DND-41 (cell line): ENCODE measurements at regions not wholly inside any gene's neighbourhood (a gene's known extent, or its start where the extent isn't known, plus 50 kb on each side); places are given as distances from the start of the nearest gene placed in this dataset.

Experiments used
- ATAC-seq: fragments of 200-7000 bp; cut with Tn5 transposase; 3 replicates; pipeline ENCODE4 v1.9.1; 2021; ENCODE audit warnings: low read depth; ENCODE audit not compliant: insufficient read depth
- DNase-seq: peaks from one replicate; pipeline ENCODE4 v3.0.0-alpha.2; 2020
- H2AFZ ChIP-seq: 2 replicates; pipeline ENCODE4 v1.6.0; 2012; ENCODE audit warnings: low read depth, low read length
- H3K27ac ChIP-seq: 2 replicates; pipeline ENCODE4 v1.5.1; 2012; ENCODE audit warnings: low read length, inconsistent platforms
- H3K27me3 ChIP-seq: fragments of 200-600 bp; sonication (generic); 2 replicates; pipeline ENCODE4 v1.6.0; 2012; ENCODE audit warnings: low read length, mild to moderate bottlenecking, inconsistent platforms; ENCODE audit not compliant: insufficient read depth, poor library complexity
- H3K36me3 ChIP-seq: 2 replicates; pipeline ENCODE4 v1.5.1; 2012; ENCODE audit warnings: low read length, inconsistent platforms; ENCODE audit not compliant: insufficient read depth
- H3K4me1 ChIP-seq: 2 replicates; pipeline ENCODE4 v1.5.1; 2012; ENCODE audit warnings: mild to moderate bottlenecking, low read length; ENCODE audit not compliant: insufficient read depth
- H3K4me2 ChIP-seq: 2 replicates; pipeline ENCODE4 v1.6.0; 2012; ENCODE audit warnings: mild to moderate bottlenecking, moderate library complexity, low read length, inconsistent platforms; ENCODE audit not compliant: insufficient read depth
- H3K4me3 ChIP-seq, 2 experiments: fragments of 200-600 bp in 1 of 2; shearing (Covaris generic) in 1 of 2; 2 replicates each; pipeline ENCODE4 v1.5.1; 2012 to 2016; ENCODE audit warnings: inconsistent platforms in 2 of 2, low read length in 2 of 2, mild to moderate bottlenecking in 2 of 2, low read depth in 1 of 2, moderate library complexity in 1 of 2
- H3K79me2 ChIP-seq: 2 replicates; pipeline ENCODE4 v1.6.0; 2012; ENCODE audit warnings: low read length, inconsistent platforms; ENCODE audit not compliant: insufficient read depth
- H3K9ac ChIP-seq: 2 replicates; pipeline ENCODE4 v1.6.0; 2012; ENCODE audit warnings: low read depth, mild to moderate bottlenecking, inconsistent platforms, low read length, moderate library complexity
- H3K9me3 ChIP-seq: 2 replicates; pipeline ENCODE4 v1.5.1; 2012; ENCODE audit warnings: low read length, moderate library complexity, mild to moderate bottlenecking, inconsistent platforms; ENCODE audit not compliant: insufficient read depth, severe bottlenecking
- H4K20me1 ChIP-seq: 2 replicates; pipeline ENCODE4 v1.6.0; 2012; ENCODE audit warnings: low read length; ENCODE audit not compliant: insufficient read depth
- EZH2 ChIP-seq: IDR thresholded peaks from 3 replicates; pipeline ENCODE4 v1.6.1; 2012; ENCODE audit warnings: borderline replicate concordance, low read depth, mild to moderate bottlenecking, moderate library complexity, low read length, inconsistent platforms; ENCODE audit not compliant: severe bottlenecking
- TF ChIP-seq, protein P1 (sequence below): IDR thresholded peaks from 2 replicates; pipeline ENCODE4 v1.5.1; 2012; ENCODE audit warnings: borderline replicate concordance, low read length, moderate library complexity, mild to moderate bottlenecking; ENCODE audit not compliant: poor library complexity, severe bottlenecking; ENCODE audit errors: extremely low read depth

DNA sequence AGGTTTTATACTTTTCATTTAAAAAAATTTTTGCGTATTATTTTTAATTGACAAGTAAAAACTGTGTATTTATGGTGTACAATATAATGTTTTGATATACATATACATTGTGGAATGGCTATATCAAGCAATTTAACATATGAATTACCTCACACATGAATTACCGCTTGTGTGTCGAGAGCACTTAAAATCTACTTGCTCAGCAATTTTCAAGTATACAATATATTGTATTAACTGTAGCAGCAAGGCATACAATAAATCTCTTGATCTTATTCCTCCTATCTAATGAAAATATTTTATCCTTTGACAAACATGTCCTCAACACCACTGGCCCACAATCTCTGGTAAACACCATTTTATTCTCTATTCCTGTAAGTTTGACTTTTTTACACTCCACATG lies 224.4 kb upstream of the CYLC2 start:
- H3K79me2 ChIP-seq, result no peaks in the 10 kb centered on the region
- no peaks in the 10 kb centered on the region for H3K27me3 ChIP-seq
- TF ChIP-seq, protein P1, sequence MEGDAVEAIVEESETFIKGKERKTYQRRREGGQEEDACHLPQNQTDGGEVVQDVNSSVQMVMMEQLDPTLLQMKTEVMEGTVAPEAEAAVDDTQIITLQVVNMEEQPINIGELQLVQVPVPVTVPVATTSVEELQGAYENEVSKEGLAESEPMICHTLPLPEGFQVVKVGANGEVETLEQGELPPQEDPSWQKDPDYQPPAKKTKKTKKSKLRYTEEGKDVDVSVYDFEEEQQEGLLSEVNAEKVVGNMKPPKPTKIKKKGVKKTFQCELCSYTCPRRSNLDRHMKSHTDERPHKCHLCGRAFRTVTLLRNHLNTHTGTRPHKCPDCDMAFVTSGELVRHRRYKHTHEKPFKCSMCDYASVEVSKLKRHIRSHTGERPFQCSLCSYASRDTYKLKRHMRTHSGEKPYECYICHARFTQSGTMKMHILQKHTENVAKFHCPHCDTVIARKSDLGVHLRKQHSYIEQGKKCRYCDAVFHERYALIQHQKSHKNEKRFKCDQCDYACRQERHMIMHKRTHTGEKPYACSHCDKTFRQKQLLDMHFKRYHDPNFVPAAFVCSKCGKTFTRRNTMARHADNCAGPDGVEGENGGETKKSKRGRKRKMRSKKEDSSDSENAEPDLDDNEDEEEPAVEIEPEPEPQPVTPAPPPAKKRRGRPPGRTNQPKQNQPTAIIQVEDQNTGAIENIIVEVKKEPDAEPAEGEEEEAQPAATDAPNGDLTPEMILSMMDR, result no peak
- TF ChIP-seq EZH2, result no peak
- no peak for ATAC-seq
- no peak overlapping the region for H3K9ac ChIP-seq
- no peaks in the 10 kb centered on the region for H3K9me3 ChIP-seq
- no peak for DNase-seq
- no peak overlapping the region for H3K4me3 ChIP-seq
- H3K27ac ChIP-seq, result no peak overlapping the region
- H3K36me3 ChIP-seq, result no peaks in the 10 kb centered on the region
- H4K20me1 ChIP-seq, result no peaks in the 10 kb centered on the region
- H3K4me1 ChIP-seq, result no peaks in the 10 kb centered on the region
- H2AFZ ChIP-seq, result no peak overlapping the region
- no peak overlapping the region for H3K4me2 ChIP-seq

DNA sequence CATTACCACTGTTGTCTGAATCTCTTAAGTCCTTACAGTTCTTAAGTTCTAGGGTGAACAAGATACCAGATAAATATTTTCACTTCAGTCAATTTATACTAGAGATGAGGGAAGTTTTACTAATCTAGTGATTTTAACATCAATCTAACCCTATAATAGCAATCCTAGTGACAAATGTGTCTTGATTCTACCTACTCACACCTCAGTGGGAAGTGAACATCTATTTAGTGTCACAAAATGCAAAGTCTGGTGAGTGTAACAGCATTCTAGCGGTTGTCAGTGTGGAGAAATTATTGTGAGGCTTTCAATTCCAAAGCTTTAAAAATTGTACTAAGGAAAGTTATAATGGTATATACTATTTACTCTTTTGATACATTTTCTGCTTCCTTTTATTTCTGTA lies 225.8 kb upstream of the CYLC2 start:
- Histone ChIP-seq H3K27ac (no peak overlapping the region), H3K9ac (no peak overlapping the region), H3K4me2 (no peak overlapping the region), H3K9me3 (no peaks in the 10 kb centered on the region), H3K27me3 (no peaks in the 10 kb centered on the region), H3K4me3 (no peak overlapping the region), H2AFZ (no peak overlapping the region), H3K79me2 (no peaks in the 10 kb centered on the region), H3K4me1 (no peaks in the 10 kb centered on the region), H3K36me3 (no peaks in the 10 kb centered on the region), H4K20me1 (no peaks in the 10 kb centered on the region)
- TF ChIP-seq EZH2, result no peak
- TF ChIP-seq, protein P1, result no peak
- no peak for DNase-seq
- ATAC-seq, result no peak

DNA sequence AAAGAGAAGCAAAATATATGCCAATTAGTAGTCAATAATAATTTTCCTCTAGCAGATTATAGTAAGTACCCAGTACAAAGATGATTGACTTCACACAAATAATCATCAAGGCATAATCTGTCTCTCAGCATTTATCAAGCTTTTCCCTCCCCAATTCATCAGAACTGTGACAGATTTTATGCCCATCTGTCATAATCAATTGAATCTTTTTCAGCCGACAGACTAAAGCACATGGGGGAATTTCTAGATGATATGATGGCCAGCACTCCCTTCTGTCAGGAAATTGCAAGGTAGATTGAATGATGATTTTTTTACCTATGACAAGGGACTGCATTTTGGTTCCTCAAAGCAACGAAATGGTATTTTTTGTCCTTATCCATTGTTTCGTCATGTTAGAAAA lies 227.1 kb upstream of the CYLC2 start:
- Histone ChIP-seq H4K20me1 (no peaks in the 10 kb centered on the region), H3K4me2 (no peak overlapping the region), H3K9ac (no peak overlapping the region), H3K79me2 (no peaks in the 10 kb centered on the region), H2AFZ (no peak overlapping the region), H3K36me3 (no peaks in the 10 kb centered on the region), H3K27ac (no peak overlapping the region), H3K4me3 (no peak overlapping the region), H3K27me3 (no peaks in the 10 kb centered on the region), H3K9me3 (no peaks in the 10 kb centered on the region), H3K4me1 (no peaks in the 10 kb centered on the region)
- DNase-seq, result no peak
- ATAC-seq, result no peak
- TF ChIP-seq, protein P1, result no peak
- no peak for TF ChIP-seq EZH2

DNA sequence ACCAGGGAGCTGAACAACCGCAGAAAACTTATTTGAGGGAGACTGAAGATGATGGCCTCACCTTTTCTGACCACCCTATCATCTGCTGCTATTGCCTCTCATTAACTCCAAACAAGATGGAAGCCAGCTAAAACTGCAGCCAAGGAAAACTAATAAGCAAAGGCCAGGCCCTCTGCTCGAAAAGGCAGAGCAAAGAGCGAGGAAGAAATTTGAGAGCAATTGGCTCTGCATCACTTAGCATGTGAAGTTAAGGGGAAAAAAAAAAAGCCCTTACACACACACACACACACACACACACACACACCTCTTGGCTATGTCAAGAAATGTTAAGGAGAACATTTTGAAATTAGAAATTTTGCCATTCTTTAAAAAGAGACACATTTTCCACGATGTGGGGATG lies 228.1 kb upstream of the CYLC2 start:
- no peak for ATAC-seq
- no peak overlapping the region for H3K4me2 ChIP-seq
- H3K4me1 ChIP-seq, result no peaks in the 10 kb centered on the region
- H3K27me3 ChIP-seq, result no peaks in the 10 kb centered on the region
- no peaks in the 10 kb centered on the region for H4K20me1 ChIP-seq
- H3K27ac ChIP-seq, result no peak overlapping the region
- H3K4me3 ChIP-seq, result no peak overlapping the region
- no peak overlapping the region for H2AFZ ChIP-seq
- no peaks in the 10 kb centered on the region for H3K79me2 ChIP-seq
- H3K36me3 ChIP-seq, result no peaks in the 10 kb centered on the region
- H3K9me3 ChIP-seq, result no peaks in the 10 kb centered on the region
- DNase-seq, result no peak
- TF ChIP-seq EZH2, result no peak
- TF ChIP-seq, protein P1, result no peak
- H3K9ac ChIP-seq, result no peak overlapping the region
